ENCODE measurements at regions not wholly inside any gene's neighbourhood (a gene's known extent, or its start where the extent isn't known, plus 50 kb on each side); places are given as distances from the start of the nearest gene placed in this dataset.

- TF ChIP-seq CTCF (IDR thresholded peaks at IDR 0.05; ENCODE audit: low read length), result no peak
- TF ChIP-seq EZH2 (IDR thresholded peaks at IDR 0.05; ENCODE audit: borderline replicate concordance, low read length), result no peak
These were observed 845.4 kb downstream of the EFNA5 start for GRCh38 chr5:106825374-106825773.
